ENCODE measurements at regions not wholly inside any gene's neighbourhood (a gene's known extent, or its start where the extent isn't known, plus 50 kb on each side); places are given as distances from the start of the nearest gene placed in this dataset.

DNA sequence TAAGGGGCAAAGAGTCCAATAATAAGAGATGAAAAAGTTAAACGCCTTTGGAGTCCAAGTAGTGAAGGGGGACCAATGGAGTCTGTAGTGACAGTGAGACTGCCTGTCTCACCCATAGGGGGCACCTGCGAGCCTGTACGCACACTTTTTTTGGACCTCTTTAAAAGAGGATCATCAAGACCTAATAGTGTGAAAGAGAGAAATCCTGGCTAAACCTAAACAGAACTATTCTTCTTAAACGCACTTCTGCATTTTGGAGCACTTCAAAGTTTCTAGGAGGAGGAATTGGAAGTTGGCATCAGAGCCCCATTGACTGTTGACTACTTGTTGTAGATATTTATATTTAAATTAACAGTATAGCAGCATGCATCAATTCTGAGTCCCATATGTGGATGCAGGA, 636.1 kb upstream of the KLF4 start:
- Histone ChIP-seq H3K9ac (ENCODE audit: low read length) (no peak overlapping the region), H3K9me3 (ENCODE audit: control insufficient read depth, insufficient read depth, low read depth, low read length) (peaks cover 8% of the 10 kb centered on the region; the same call in 1 of the 2 replicates)

DNA sequence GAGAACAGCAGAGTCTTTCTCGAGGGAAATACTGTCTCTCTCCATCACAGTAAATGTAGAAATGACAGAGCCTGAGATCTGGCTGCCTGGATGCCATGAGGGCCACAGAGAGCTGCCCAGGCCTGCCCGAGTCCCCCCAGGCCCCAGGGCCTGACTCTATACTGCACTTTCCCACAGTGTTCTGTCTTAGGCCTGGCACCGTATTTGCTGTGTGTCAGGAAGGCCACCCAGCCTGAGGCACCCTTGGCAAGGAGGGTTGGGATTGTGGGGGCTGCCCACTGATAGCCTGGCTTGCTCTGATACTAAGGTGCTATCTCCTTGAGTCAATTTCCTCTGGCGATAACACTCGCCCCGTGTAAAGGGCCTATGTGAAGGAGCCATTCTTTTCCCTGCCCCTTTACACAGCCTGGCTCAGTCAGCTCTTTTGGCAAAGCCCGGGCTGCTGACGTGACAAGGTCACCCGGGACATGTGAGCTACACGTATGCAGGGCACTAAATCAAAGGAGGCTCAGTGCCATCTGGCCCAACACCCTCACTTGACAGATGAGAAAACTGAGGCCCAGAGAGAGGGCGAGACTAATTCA, 630.1 kb upstream of the KLF4 start:
- no peak overlapping the region for H3K27ac ChIP-seq (ENCODE audit: low read depth, low read length)
- H3K9ac ChIP-seq (ENCODE audit: low read length): no peak overlapping the region
- peaks cover 8% of the 10 kb centered on the region; the same call in 1 of the 2 replicates for H3K9me3 ChIP-seq (ENCODE audit: control insufficient read depth, insufficient read depth, low read depth, low read length)
- H3K4me3 ChIP-seq (ENCODE audit: low read depth, low read length): no peak overlapping the region
- H3K4me1 ChIP-seq (ENCODE audit: control insufficient read depth, insufficient read depth, low read length): no peaks in the 10 kb centered on the region
- H3K27me3 ChIP-seq (ENCODE audit: control insufficient read depth, insufficient read depth, low read length): no peaks in the 10 kb centered on the region
- no peaks in the 10 kb centered on the region for H3K36me3 ChIP-seq (ENCODE audit: control insufficient read depth, insufficient read depth, low read length)

More for the DNA sequence above, 636.1 kb upstream of the KLF4 start:
- Histone ChIP-seq H3K27me3 (ENCODE audit: control insufficient read depth, insufficient read depth, low read length) (no peaks in the 10 kb centered on the region), H3K4me3 (ENCODE audit: low read depth, low read length) (no peak overlapping the region), H3K4me1 (ENCODE audit: control insufficient read depth, insufficient read depth, low read length) (no peaks in the 10 kb centered on the region; the same call in 1 of the 2 replicates), H3K36me3 (ENCODE audit: control insufficient read depth, insufficient read depth, low read length) (no peaks in the 10 kb centered on the region), H3K27ac (ENCODE audit: low read depth, low read length) (no peak overlapping the region)

DNA sequence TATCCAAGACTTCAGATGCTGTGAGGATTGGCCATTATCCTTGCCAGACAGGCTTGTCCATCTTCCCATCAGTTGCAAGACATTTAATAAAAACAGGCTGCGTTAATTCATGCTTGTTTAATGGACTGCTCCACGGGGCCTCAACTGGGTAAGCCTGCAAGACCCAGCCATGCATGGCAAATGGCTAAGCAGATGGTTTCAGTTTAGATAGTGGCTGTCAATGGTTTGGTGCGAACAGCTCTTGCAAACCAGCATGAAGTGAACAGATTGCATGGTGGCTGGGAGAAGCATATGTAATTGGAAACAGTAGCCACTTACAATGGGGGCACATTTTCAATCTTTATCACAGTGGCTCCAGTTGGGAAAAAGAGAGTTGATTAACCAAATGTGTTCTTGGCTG, 628.2 kb upstream of the KLF4 start:
- Histone ChIP-seq H3K9me3 (ENCODE audit: control insufficient read depth, insufficient read depth, low read depth, low read length) (peaks cover 7% of the 10 kb centered on the region; the same call in 1 of the 2 replicates), H3K27ac (ENCODE audit: low read depth, low read length) (no peak overlapping the region), H3K4me1 (ENCODE audit: control insufficient read depth, insufficient read depth, low read length) (no peaks in the 10 kb centered on the region), H3K4me3 (ENCODE audit: low read depth, low read length) (no peak overlapping the region), H3K36me3 (ENCODE audit: control insufficient read depth, insufficient read depth, low read length) (no peaks in the 10 kb centered on the region), H3K27me3 (ENCODE audit: control insufficient read depth, insufficient read depth, low read length) (no peaks in the 10 kb centered on the region), H3K9ac (ENCODE audit: low read length) (no peak overlapping the region)

DNA sequence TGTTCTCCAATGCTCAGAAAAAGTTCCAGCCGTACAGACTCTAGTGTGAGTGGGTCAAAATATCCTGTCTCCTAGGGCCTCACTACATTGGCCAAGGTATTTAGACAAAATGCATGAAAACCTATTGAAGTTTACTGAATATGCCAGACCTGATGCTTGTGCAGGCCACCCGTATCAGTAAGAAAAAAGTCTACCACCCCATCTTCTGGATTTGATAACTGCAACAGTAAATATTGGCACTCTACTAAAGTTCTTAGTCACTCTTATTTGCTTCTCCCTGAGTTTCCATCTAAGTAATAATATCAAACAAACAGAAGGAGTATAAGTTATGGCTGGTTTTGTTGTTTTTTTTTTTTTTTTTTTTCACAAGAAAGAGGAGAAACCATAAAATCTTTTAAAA, 627.7 kb upstream of the KLF4 start:
- H3K9ac ChIP-seq (ENCODE audit: low read length): no peak overlapping the region
- H3K27ac ChIP-seq (ENCODE audit: low read depth, low read length): no peak overlapping the region
- H3K9me3 ChIP-seq (ENCODE audit: control insufficient read depth, insufficient read depth, low read depth, low read length): peaks cover 2% of the 10 kb centered on the region; the same call in 1 of the 2 replicates
- no peaks in the 10 kb centered on the region for H3K36me3 ChIP-seq (ENCODE audit: control insufficient read depth, insufficient read depth, low read length)
- no peaks in the 10 kb centered on the region for H3K27me3 ChIP-seq (ENCODE audit: control insufficient read depth, insufficient read depth, low read length)
- no peaks in the 10 kb centered on the region for H3K4me1 ChIP-seq (ENCODE audit: control insufficient read depth, insufficient read depth, low read length)
- H3K4me3 ChIP-seq (ENCODE audit: low read depth, low read length): no peak overlapping the region

DNA sequence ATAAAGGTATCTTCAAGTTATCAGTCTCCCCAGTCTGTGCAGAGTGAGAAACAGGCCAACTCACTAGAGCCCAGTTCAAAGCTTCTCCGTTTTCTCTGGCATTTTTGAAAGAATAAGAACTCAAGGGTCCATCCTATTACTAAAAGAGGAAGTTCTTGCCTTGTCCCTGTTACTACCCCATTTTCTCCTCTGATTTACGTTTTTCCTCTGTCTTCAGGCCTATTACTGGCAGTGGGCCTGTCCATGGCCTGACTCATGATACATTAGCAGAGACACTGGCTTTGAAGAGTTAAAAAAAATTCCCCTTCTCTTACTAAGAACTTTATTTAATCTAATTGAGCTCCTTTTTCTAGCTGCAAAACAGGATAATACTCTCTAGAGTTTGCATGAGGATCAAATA, 624.0 kb upstream of the KLF4 start:
- Histone ChIP-seq H3K27me3 (ENCODE audit: control insufficient read depth, insufficient read depth, low read length) (no peaks in the 10 kb centered on the region), H3K4me1 (ENCODE audit: control insufficient read depth, insufficient read depth, low read length) (no peaks in the 10 kb centered on the region), H3K4me3 (ENCODE audit: low read depth, low read length) (no peak overlapping the region), H3K9me3 (ENCODE audit: control insufficient read depth, insufficient read depth, low read depth, low read length) (no peaks in the 10 kb centered on the region), H3K36me3 (ENCODE audit: control insufficient read depth, insufficient read depth, low read length) (no peaks in the 10 kb centered on the region), H3K9ac (ENCODE audit: low read length) (no peak overlapping the region), H3K27ac (ENCODE audit: low read depth, low read length) (no peak overlapping the region)

DNA sequence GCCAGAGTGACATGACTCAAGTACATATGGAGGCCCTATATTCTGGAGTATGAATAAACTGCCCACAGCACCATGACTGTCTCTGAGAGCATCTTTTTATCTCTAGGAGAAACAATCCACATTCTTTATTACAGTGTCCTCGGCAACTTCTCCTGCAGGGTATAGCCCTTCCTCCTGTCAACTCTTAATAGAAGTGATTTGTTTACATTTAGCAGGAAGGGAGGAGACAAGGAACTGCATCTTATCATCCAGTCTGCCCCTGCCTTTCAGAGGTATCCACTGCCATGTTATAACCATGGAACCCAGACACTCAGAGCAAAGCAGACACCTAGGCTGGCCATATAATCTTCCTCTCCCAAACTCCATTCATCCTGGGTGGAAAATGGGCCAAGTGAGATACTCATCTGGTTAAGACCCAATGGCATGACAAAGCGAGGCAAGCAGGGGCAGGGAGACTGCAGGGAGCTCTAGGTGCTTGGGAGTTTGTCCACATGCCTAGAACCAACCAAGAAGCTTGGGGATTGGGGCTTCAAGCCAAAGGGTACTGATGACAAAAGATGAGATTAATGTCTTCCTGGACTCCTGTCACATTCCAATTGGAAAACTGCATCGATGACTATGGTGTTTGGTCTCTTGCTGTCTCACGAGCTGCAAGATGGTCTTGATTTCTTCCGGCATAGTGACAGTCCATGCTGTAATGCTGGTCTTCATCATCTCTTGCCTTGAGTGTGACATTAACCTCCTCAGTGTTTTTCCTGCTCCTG, 620.5 kb upstream of the KLF4 start:
- H3K27ac ChIP-seq (ENCODE audit: low read depth, low read length): no peak overlapping the region

DNA sequence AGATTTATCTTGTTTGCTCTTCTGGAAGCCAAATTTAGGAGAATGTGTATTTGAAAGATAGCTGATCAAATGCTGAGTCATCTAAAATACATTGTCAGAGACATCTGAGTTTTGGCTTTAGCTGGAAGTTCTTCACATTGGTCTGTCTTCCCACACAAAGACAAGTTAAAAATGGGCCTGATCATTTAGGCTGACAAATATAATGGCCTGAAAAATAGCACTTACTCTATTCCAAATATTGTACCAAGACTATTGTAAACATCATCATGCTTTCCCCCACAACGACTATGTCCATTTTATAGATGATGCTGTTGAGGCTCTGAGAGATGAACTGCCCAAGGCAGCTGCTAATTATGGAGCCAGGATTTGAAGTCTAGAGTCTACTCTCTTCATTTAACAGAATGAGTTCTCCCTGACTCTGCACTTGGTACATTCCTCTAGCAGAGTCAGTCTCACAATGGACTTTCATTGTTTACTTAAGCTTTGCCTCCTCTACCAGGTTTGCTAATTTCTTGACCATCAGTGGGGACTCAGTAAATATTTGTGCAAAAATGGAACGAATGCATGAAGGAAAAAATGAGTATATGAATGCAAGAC, 619.4 kb upstream of the KLF4 start:
- Histone ChIP-seq H3K4me1 (ENCODE audit: control insufficient read depth, insufficient read depth, low read length) (0 out of 2 replicates have a peak, but pooled peaks cover 5% of the 10 kb centered on the region), H3K9me3 (ENCODE audit: control insufficient read depth, insufficient read depth, low read depth, low read length) (no peaks in the 10 kb centered on the region), H3K27me3 (ENCODE audit: control insufficient read depth, insufficient read depth, low read length) (no peaks in the 10 kb centered on the region), H3K27ac (ENCODE audit: low read depth, low read length) (no peak overlapping the region), H3K4me3 (ENCODE audit: low read depth, low read length) (no peak overlapping the region), H3K36me3 (ENCODE audit: control insufficient read depth, insufficient read depth, low read length) (no peaks in the 10 kb centered on the region), H3K9ac (ENCODE audit: low read length) (no peak overlapping the region)

More for the DNA sequence above, 620.5 kb upstream of the KLF4 start:
- 0 out of 2 replicates have a peak, but pooled peaks cover 5% of the 10 kb centered on the region for H3K4me1 ChIP-seq (ENCODE audit: control insufficient read depth, insufficient read depth, low read length)
- H3K27me3 ChIP-seq (ENCODE audit: control insufficient read depth, insufficient read depth, low read length): no peaks in the 10 kb centered on the region
- no peaks in the 10 kb centered on the region for H3K36me3 ChIP-seq (ENCODE audit: control insufficient read depth, insufficient read depth, low read length)
- H3K9me3 ChIP-seq (ENCODE audit: control insufficient read depth, insufficient read depth, low read depth, low read length): no peaks in the 10 kb centered on the region
- no peak overlapping the region for H3K4me3 ChIP-seq (ENCODE audit: low read depth, low read length)
- H3K9ac ChIP-seq (ENCODE audit: low read length): no peak overlapping the region

DNA sequence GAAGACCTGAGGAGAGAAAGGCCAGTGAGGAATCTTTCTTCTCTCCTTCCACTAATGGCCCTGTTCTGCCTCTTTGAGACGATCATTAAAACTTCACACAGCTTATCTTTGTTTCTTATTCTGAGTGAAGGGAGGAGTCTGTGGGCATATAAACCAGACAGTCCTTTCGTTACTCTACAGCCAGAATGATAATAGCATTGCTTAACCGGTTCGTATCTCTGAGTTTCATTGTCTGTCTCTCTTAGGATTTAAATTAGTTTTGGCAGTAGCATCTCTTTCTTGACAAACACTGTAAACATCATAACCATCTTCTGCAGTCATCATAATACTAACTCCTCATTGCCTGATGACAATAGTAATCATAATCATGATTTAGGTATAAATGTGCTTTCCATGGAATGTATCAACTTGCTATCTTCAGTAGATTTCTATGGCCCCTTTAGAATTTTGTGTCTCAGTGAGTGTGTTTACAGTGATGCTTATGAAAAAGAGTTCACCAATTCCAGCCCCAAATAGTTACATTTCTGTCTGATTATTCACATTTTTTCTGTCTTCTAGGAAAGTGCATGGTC, 618.8 kb upstream of the KLF4 start:
- 0 out of 2 replicates have a peak, but pooled peaks cover 5% of the 10 kb centered on the region for H3K4me1 ChIP-seq (ENCODE audit: control insufficient read depth, insufficient read depth, low read length)
- H3K27ac ChIP-seq (ENCODE audit: low read depth, low read length): no peak overlapping the region
- H3K36me3 ChIP-seq (ENCODE audit: control insufficient read depth, insufficient read depth, low read length): no peaks in the 10 kb centered on the region
- H3K9ac ChIP-seq (ENCODE audit: low read length): no peak overlapping the region
- no peaks in the 10 kb centered on the region for H3K9me3 ChIP-seq (ENCODE audit: control insufficient read depth, insufficient read depth, low read depth, low read length)
- H3K4me3 ChIP-seq (ENCODE audit: low read depth, low read length): no peak overlapping the region
- no peaks in the 10 kb centered on the region for H3K27me3 ChIP-seq (ENCODE audit: control insufficient read depth, insufficient read depth, low read length)

DNA sequence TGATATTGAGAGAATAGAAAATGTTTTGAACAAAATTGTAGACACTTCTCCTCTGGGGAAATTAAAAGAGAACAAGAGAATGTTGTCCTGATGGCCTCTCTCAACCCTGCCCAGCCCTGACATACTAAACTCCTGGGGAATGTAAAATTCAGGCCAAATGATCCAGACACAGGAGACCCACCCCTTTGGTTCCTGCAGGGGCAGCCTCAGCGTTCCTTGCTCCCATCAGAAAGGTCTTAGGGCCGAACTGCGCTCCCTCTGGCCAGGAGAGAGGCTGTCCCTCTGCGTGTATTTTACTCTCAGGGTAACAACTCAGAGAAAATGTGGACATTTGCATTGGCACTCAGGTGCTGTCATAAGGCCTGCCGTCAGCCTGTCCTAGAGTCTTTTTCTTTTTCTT, 616.3 kb upstream of the KLF4 start:
- no peaks in the 10 kb centered on the region for H3K27me3 ChIP-seq (ENCODE audit: control insufficient read depth, insufficient read depth, low read length)
- H3K9me3 ChIP-seq (ENCODE audit: control insufficient read depth, insufficient read depth, low read depth, low read length): no peaks in the 10 kb centered on the region

DNA sequence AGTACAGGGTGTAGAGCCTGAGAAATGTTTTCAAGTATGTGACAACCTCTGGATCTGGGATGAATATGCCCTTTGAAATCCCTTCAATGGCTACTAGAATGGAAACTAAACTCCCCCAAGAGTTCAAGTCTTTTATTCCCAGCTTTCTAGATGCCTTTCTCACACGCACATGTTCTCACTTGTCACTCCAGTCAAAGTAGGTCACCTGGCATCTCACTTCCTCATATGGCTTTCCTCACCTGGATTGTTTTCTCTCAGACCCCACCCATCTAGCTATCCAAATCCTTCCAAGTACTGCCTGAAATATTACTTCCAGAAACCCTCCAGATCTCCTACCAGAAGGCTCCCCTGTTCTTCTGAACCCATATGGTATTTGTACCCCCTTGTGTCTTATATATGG, 615.4 kb upstream of the KLF4 start:
- H3K9me3 ChIP-seq (ENCODE audit: control insufficient read depth, insufficient read depth, low read depth, low read length): no peaks in the 10 kb centered on the region
- H3K9ac ChIP-seq (ENCODE audit: low read length): no peak overlapping the region
- no peak overlapping the region for H3K4me3 ChIP-seq (ENCODE audit: low read depth, low read length)
- 0 out of 2 replicates have a peak, but pooled peaks cover 5% of the 10 kb centered on the region for H3K4me1 ChIP-seq (ENCODE audit: control insufficient read depth, insufficient read depth, low read length)
- H3K27me3 ChIP-seq (ENCODE audit: control insufficient read depth, insufficient read depth, low read length): no peaks in the 10 kb centered on the region
- H3K36me3 ChIP-seq (ENCODE audit: control insufficient read depth, insufficient read depth, low read length): no peaks in the 10 kb centered on the region
- H3K27ac ChIP-seq (ENCODE audit: low read depth, low read length): no peak overlapping the region

More for the DNA sequence above, 616.3 kb upstream of the KLF4 start:
- Histone ChIP-seq H3K4me3 (ENCODE audit: low read depth, low read length) (no peak overlapping the region), H3K36me3 (ENCODE audit: control insufficient read depth, insufficient read depth, low read length) (no peaks in the 10 kb centered on the region), H3K27ac (ENCODE audit: low read depth, low read length) (no peak overlapping the region), H3K9ac (ENCODE audit: low read length) (no peak overlapping the region), H3K4me1 (ENCODE audit: control insufficient read depth, insufficient read depth, low read length) (0 out of 2 replicates have a peak, but pooled peaks cover 5% of the 10 kb centered on the region)

Data from HUES6 (cell line).